DMS153 (cell line): ENCODE measurements at regions not wholly inside any gene's neighbourhood (a gene's known extent, or its start where the extent isn't known, plus 50 kb on each side); places are given as distances from the start of the nearest gene placed in this dataset.

ENCODE experiments used
- DNase-seq: peaks from one replicate; lab custom pipeline; 2025; lab: John Stamatoyannopoulos, UW

GRCh38 chr14:79961197-79961596 is 250.1 kb downstream of the DIO2 start:
- no peak for DNase-seq

GRCh38 chr14:79960288-79960687 is 251.0 kb downstream of the DIO2 start:
- DNase-seq = no peak

- no peak for DNase-seq
These were observed 259.7 kb downstream of the DIO2 start for GRCh38 chr14:79951572-79951971.

GRCh38 chr14:79949906-79950305 is 261.4 kb downstream of the DIO2 start:
- DNase-seq = no peak

GRCh38 chr14:79947440-79948054 is 263.8 kb downstream of the DIO2 start:
- no peak for DNase-seq

- no peak for DNase-seq
These were observed 272.1 kb downstream of the DIO2 start for GRCh38 chr14:79939235-79939634.

- no peak for DNase-seq
These were observed 273.1 kb downstream of the DIO2 start for GRCh38 chr14:79938185-79938584.

GRCh38 chr14:79937433-79937832 is 273.9 kb downstream of the DIO2 start:
- no peak for DNase-seq

- DNase-seq = no peak
These were observed 286.8 kb downstream of the DIO2 start for GRCh38 chr14:79924551-79924950.

- DNase-seq = no peak
These were observed 291.1 kb downstream of the DIO2 start for GRCh38 chr14:79920180-79920692.
